DMS53 treated with DMSO at 0.1 percent for 48 hours (cell line): ENCODE measurements at regions not wholly inside any gene's neighbourhood (a gene's known extent, or its start where the extent isn't known, plus 50 kb on each side); places are given as distances from the start of the nearest gene placed in this dataset.

Experiments used
- DNase-seq: peaks from one replicate; lab custom pipeline; 2025; ENCODE audit not compliant: unreplicated experiment; lab: John Stamatoyannopoulos, UW

- DNase-seq: no peak
Measured at GRCh38 chr16:27712251-27712711, 162.3 kb downstream of the KATNIP start.

- DNase-seq: no peak
Measured at GRCh38 chr16:27717726-27718125, 167.8 kb downstream of the KATNIP start.

- no peak for DNase-seq
Measured at GRCh38 chr16:27718201-27719105, 168.5 kb downstream of the KATNIP start.

- DNase-seq: no peak
Measured at GRCh38 chr16:27719106-27719445, 169.1 kb downstream of the KATNIP start.

- no peak for DNase-seq
Measured at GRCh38 chr16:27720731-27721530, 171.0 kb downstream of the KATNIP start.

- no peak for DNase-seq
Measured at GRCh38 chr16:27721531-27722181, 171.7 kb downstream of the KATNIP start.

- no peak for DNase-seq
Measured at GRCh38 chr16:27722207-27722606, 172.3 kb downstream of the KATNIP start.

- no peak for DNase-seq
Measured at GRCh38 chr16:27722892-27723450, 173.0 kb downstream of the KATNIP start.

GRCh38 chr16:27723711-27724481 is 174.0 kb downstream of the KATNIP start:
- no peak for DNase-seq

- DNase-seq: no peak
Measured at GRCh38 chr16:27724482-27725235, 174.7 kb downstream of the KATNIP start.

- no peak for DNase-seq
Measured at GRCh38 chr16:27725236-27726000, 175.5 kb downstream of the KATNIP start.

GRCh38 chr16:27726621-27727261 is 176.8 kb downstream of the KATNIP start:
- DNase-seq: no peak

- no peak for DNase-seq
Measured at GRCh38 chr16:27727941-27728340, 178.0 kb downstream of the KATNIP start.

- no peak for DNase-seq
Measured at GRCh38 chr16:27728691-27729090, 178.7 kb downstream of the KATNIP start.

GRCh38 chr16:27729516-27730304 is 179.8 kb downstream of the KATNIP start:
- DNase-seq: no peak

- no peak for DNase-seq
Measured at GRCh38 chr16:27730661-27731210, 180.8 kb downstream of the KATNIP start.

GRCh38 chr16:27735031-27735430 is 185.1 kb downstream of the KATNIP start:
- DNase-seq: no peak
